Kidney (tissue), 13 donors: ENCODE measurements at regions not wholly inside any gene's neighbourhood (a gene's known extent, or its start where the extent isn't known, plus 50 kb on each side); places are given as distances from the start of the nearest gene placed in this dataset.

Experiments
- DNase-seq, 5 donors: peaks; one replicate each; pipeline ENCODE4 v3.0.0-alpha.2; 2013 to 2020
- FAIRE-seq: peaks from 2 replicates; lab custom pipeline; 2012; peaks lifted over from hg19 to GRCh38; lab: Jason Lieb, UNC
- H3K27ac ChIP-seq, 2 donors: one replicate each; pipeline ENCODE4 v1.7.0; 2013; ENCODE audit warnings: low read depth in 2 of 2, low read length in 2 of 2, inconsistent platforms in 1 of 2
- H3K27me3 ChIP-seq: one replicate; pipeline ENCODE4 v1.7.1; 2013; ENCODE audit warnings: low read length, inconsistent platforms; ENCODE audit not compliant: control insufficient read depth, insufficient read depth
- H3K36me3 ChIP-seq, 3 donors: one replicate each; pipeline versions ENCODE4 v1.7.0 to v1.7.1; 2013; ENCODE audit warnings: low read length in 3 of 3, control low read depth in 1 of 3, inconsistent platforms in 1 of 3; ENCODE audit not compliant: insufficient read depth in 3 of 3, control insufficient read depth in 2 of 3
- H3K4me1 ChIP-seq, 3 donors: one replicate each; pipeline versions ENCODE4 v1.7.0 to v1.7.1; 2013; ENCODE audit warnings: low read length in 3 of 3, inconsistent platforms in 1 of 3, low read depth in 1 of 3; ENCODE audit not compliant: control insufficient read depth in 2 of 3, insufficient read depth in 2 of 3
- H3K4me3 ChIP-seq, 3 donors: one replicate each; pipeline versions ENCODE4 v1.7.0 to v1.8.1; 2013; ENCODE audit warnings: low read length in 3 of 3, control low read depth in 1 of 3, inconsistent platforms in 1 of 3
- H3K9ac ChIP-seq, 3 donors: one replicate each; pipeline versions ENCODE4 v1.7.0 to v1.7.1; 2013; ENCODE audit warnings: low read length in 3 of 3, control low read depth in 1 of 3, inconsistent platforms in 1 of 3
- H3K9me3 ChIP-seq, 3 donors: one replicate each; pipeline versions ENCODE4 v1.7.0 to v1.7.1; 2013; ENCODE audit warnings: low read length in 3 of 3, control low read depth in 1 of 3, inconsistent platforms in 1 of 3; ENCODE audit not compliant: control insufficient read depth in 2 of 3, insufficient read depth in 1 of 3
- CTCF ChIP-seq: IDR thresholded peaks from 3 replicates; pipeline ENCODE4 v1.5.1; 2012; ENCODE audit warnings: mild to moderate bottlenecking, moderate library complexity, borderline replicate concordance; ENCODE audit not compliant: insufficient read depth; ENCODE audit errors: extremely low read depth
- intact Hi-C: fragments of 100-400 bp; cut with DNase I; formaldehyde crosslinking; loops from one replicate; pipeline ENCODE4 v1.11.1; 2022
- donor health status: control.
- donor health status: control.
- donor health status: control.
- donor health status: control.
- donor health status: control.
- donor health status: DM: yes; HTN: yes; CAD: no.
- donor health status: Normal renal cell carcinoma (clear cell type).

- Histone ChIP-seq H3K27me3 (no peaks in the 10 kb centered on the region), H3K9me3 (no peaks in the 10 kb centered on the region), H3K4me3 (no peak overlapping the region), H3K36me3 (no peaks in the 10 kb centered on the region), H3K9ac (no peak overlapping the region), H3K27ac (no peak overlapping the region), H3K4me1 (no peaks in the 10 kb centered on the region)
- no peak for FAIRE-seq
- no peak for TF ChIP-seq CTCF
- no peak for DNase-seq
- intact Hi-C loops = no loop called here
Observed at GRCh38 chr5:130874861-130875417, 290.1 kb downstream of the HINT1 start.

GRCh38 chr5:130871346-130872086 is 293.5 kb downstream of the HINT1 start:
- Histone ChIP-seq H3K4me3 (no peak overlapping the region), H3K27me3 (no peaks in the 10 kb centered on the region), H3K27ac (no peak overlapping the region), H3K9ac (no peak overlapping the region), H3K36me3 (no peaks in the 10 kb centered on the region), H3K9me3 (no peaks in the 10 kb centered on the region), H3K4me1 (no peaks in the 10 kb centered on the region)
- peak in 1 of 5 donors; percentile 4 for DNase-seq
- intact Hi-C loops = no loop called here
- FAIRE-seq = no peak
- peak; percentile 43 for TF ChIP-seq CTCF

- no peaks in the 10 kb centered on the region for H3K27me3 ChIP-seq
- H3K4me3 ChIP-seq = no peak overlapping the region
- no peak overlapping the region for H3K27ac ChIP-seq
- intact Hi-C loops = no loop called here
- DNase-seq (no peak), FAIRE-seq (no peak)
- no peak for TF ChIP-seq CTCF
- no peaks in the 10 kb centered on the region for H3K9me3 ChIP-seq
- no peaks in the 10 kb centered on the region for H3K36me3 ChIP-seq
- no peak overlapping the region for H3K9ac ChIP-seq
- no peaks in the 10 kb centered on the region for H3K4me1 ChIP-seq
Observed at GRCh38 chr5:130870691-130871090, 294.4 kb downstream of the HINT1 start.
